Smooth muscle cell (in vitro differentiated cells): ENCODE measurements at regions not wholly inside any gene's neighbourhood (a gene's known extent, or its start where the extent isn't known, plus 50 kb on each side); places are given as distances from the start of the nearest gene placed in this dataset.

Experiments used
- DNase-seq: peaks from one replicate; lab custom pipeline; 2025; ENCODE audit not compliant: unreplicated experiment; lab: John Stamatoyannopoulos, UW
- H2AFZ ChIP-seq: fragments of 200-600 bp; sonication (generic); 2 replicates; pipeline ENCODE4 v1.6.0; 2016; ENCODE audit warnings: antibody characterized with exemption, low read depth, mild to moderate bottlenecking
- H3F3A ChIP-seq: fragments of 200-600 bp; sonication (generic); 2 replicates; pipeline ENCODE4 v1.6.0; 2017; ENCODE audit warnings: antibody characterized with exemption, low read depth
- H3K27ac ChIP-seq: fragments of 200-600 bp; sonication (generic); 2 replicates; pipeline ENCODE4 v1.5.1; 2016; ENCODE audit warnings: low read depth, mild to moderate bottlenecking
- H3K27me3 ChIP-seq: fragments of 200-600 bp; sonication (generic); 2 replicates; pipeline ENCODE4 v1.6.1; 2016; ENCODE audit warnings: low read depth, mild to moderate bottlenecking
- H3K36me3 ChIP-seq: fragments of 200-600 bp; sonication (generic); 2 replicates; pipeline ENCODE4 v1.5.1; 2016; ENCODE audit warnings: low read depth
- H3K4me1 ChIP-seq: fragments of 200-600 bp; sonication (generic); 2 replicates; pipeline ENCODE4 v1.5.1; 2016; ENCODE audit warnings: low read depth
- H3K4me2 ChIP-seq: fragments of 200-600 bp; sonication (generic); 2 replicates; pipeline ENCODE4 v1.6.0; 2016; ENCODE audit warnings: mild to moderate bottlenecking
- H3K4me3 ChIP-seq: fragments of 200-600 bp; sonication (generic); 2 replicates; pipeline ENCODE4 v1.5.1; 2016; ENCODE audit warnings: mild to moderate bottlenecking
- H3K79me2 ChIP-seq: fragments of 200-600 bp; sonication (generic); 2 replicates; pipeline ENCODE4 v1.6.0; 2016; ENCODE audit warnings: low read depth, mild to moderate bottlenecking
- H3K9ac ChIP-seq: fragments of 200-600 bp; sonication (generic); 2 replicates; pipeline ENCODE4 v1.6.0; 2016; ENCODE audit warnings: low read depth
- H3K9me3 ChIP-seq: fragments of 200-600 bp; sonication (generic); replicated peaks from 2 replicates; pipeline ENCODE4 v1.5.1; 2016; ENCODE audit warnings: low read depth
- H4K20me1 ChIP-seq: fragments of 200-600 bp; sonication (generic); 2 replicates; pipeline ENCODE4 v1.6.0; 2016; ENCODE audit warnings: low read depth
- CTCF ChIP-seq: fragments of 200-600 bp; sonication (generic); IDR thresholded peaks from 2 replicates; pipeline ENCODE4 v1.5.1; 2017; ENCODE audit warnings: borderline replicate concordance, mild to moderate bottlenecking, antibody characterized with exemption; ENCODE audit not compliant: insufficient read depth, poor library complexity, severe bottlenecking
- WGBS: methylation state at CpG from one replicate; pipeline ENCODE4 v1.1.7; 2016; ENCODE audit warnings: low lambda C conversion rate; 5-methylcytosine and 5-hydroxymethylcytosine counted together

GRCh38 chr13:85853161-85853894 lies 54.1 kb upstream of the SLITRK6 start:
- no peaks in the 10 kb centered on the region for H4K20me1 ChIP-seq
- H2AFZ ChIP-seq: no peak overlapping the region
- no peak overlapping the region for H3K4me2 ChIP-seq
- H3K79me2 ChIP-seq: no peaks in the 10 kb centered on the region
- no peaks in the 10 kb centered on the region for H3K9me3 ChIP-seq
- no peak overlapping the region for H3K4me3 ChIP-seq
- H3K4me1 ChIP-seq: no peaks in the 10 kb centered on the region
- TF ChIP-seq CTCF: no peak
- H3K9ac ChIP-seq: no peak overlapping the region
- no peaks in the 10 kb centered on the region for H3F3A ChIP-seq
- H3K36me3 ChIP-seq: no peaks in the 10 kb centered on the region
- no peak for DNase-seq
- WGBS: 92% methylated on average over 8 of the region's 8 CpGs
- no peak overlapping the region for H3K27ac ChIP-seq
- no peaks in the 10 kb centered on the region for H3K27me3 ChIP-seq
